ENCODE measurements at regions not wholly inside any gene's neighbourhood (a gene's known extent, or its start where the extent isn't known, plus 50 kb on each side); places are given as distances from the start of the nearest gene placed in this dataset.
"Not testable (repeated sequence)": the region's sequence is repeated elsewhere in the genome, so short reads cannot be mapped to it uniquely, and the experiment has no call there.

DNA sequence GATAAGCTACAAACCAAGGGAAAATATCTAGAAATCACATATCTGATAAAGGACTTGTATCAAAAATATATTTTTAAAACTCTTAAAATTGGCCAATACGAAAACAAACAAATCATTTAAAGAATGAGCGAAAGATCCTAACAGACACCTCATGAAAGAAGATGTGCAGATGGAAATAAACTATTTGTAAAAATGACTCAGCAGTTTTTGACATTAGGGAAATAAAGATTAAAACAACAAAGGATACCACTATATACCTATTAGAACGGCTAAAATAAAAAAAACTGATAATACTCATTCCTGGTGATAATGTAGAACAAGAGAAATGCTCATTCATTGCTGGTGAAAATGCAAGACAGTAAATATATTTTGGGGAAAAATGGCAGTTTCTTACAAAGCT is 506.4 kb downstream of the KLHL4 start:
- Histone ChIP-seq H3K9me3 (no peaks in the 10 kb centered on the region), H3K27me3 (ENCODE audit: low read depth) (no peaks in the 10 kb centered on the region), H3K4me3 (no peak overlapping the region), H3K36me3 (replicated peaks) (no peaks in the 10 kb centered on the region), H3K4me1 (no peaks in the 10 kb centered on the region)
- no peak for DNase-seq (ENCODE audit: low spot score in 2 of 2)
- in situ Hi-C loops (cut with MboI; ENCODE audit: low sequenced_read_pairs) = no loop called here

- in situ Hi-C loops (cut with MboI; ENCODE audit: low sequenced_read_pairs) = no loop called here
- no peak for DNase-seq (ENCODE audit: low spot score in 2 of 2)
- H3K4me1 ChIP-seq = no peaks in the 10 kb centered on the region
- no peaks in the 10 kb centered on the region for H3K27me3 ChIP-seq (ENCODE audit: low read depth)
- H3K4me3 ChIP-seq = no peak overlapping the region
- H3K9me3 ChIP-seq = no peaks in the 10 kb centered on the region
- no peaks in the 10 kb centered on the region for H3K36me3 ChIP-seq (replicated peaks)
These were observed 554.9 kb downstream of the KLHL4 start for GRCh38 chrX:88072339-88073030.

DNA sequence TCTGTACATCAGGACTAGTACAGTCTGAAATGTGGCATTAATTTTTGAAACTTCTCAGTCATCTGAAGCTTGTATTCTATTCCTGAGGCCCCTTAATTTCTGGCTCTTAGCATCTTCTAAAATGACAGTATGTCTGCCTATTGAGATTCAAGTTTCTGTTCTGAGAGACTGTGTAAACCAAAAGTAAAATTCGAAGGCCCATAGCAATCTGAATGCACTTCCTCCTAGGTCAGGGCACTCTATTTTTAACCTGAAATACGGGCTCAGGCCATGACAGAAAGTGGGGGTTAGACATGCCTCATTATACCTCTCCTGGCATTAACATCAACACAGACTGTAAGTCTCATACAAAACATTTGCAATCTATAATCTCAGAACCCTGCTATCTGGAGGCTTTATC is 584.4 kb downstream of the KLHL4 start:
- H3K27me3 ChIP-seq (ENCODE audit: low read depth) = no peaks in the 10 kb centered on the region

DNA sequence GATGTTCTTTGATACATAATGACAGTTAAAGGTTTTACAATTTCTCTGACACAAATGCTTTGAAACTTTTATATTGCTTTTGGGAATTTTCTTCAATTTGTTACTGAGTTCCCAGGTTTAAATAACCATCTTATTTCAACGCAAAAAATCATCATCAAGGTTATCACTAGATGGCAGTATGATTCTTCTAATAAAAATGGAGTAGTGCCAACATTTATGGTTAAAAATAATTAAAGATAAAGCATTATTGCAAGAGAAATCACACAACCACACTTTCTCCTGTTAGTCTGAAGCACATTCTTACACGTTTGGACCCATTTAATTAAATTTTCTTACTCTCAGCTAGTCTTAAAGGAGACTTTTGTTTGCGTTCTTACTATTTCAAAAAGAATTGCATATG is 611.3 kb upstream of the CPXCR1 start:
- no peaks in the 10 kb centered on the region for H3K36me3 ChIP-seq (replicated peaks)
- no peaks in the 10 kb centered on the region for H3K27me3 ChIP-seq (ENCODE audit: low read depth)
- no peaks in the 10 kb centered on the region for H3K4me1 ChIP-seq
- in situ Hi-C loops (cut with MboI; ENCODE audit: low sequenced_read_pairs) = no loop called here
- no peak overlapping the region for H3K4me3 ChIP-seq
- H3K9me3 ChIP-seq = no peaks in the 10 kb centered on the region
- DNase-seq (ENCODE audit: low spot score in 2 of 2) = no peak

More for the DNA sequence above, 584.4 kb downstream of the KLHL4 start:
- no peak for DNase-seq (ENCODE audit: low spot score in 2 of 2)
- Histone ChIP-seq H3K4me3 (no peak overlapping the region), H3K9me3 (no peaks in the 10 kb centered on the region), H3K4me1 (no peaks in the 10 kb centered on the region), H3K36me3 (replicated peaks) (no peaks in the 10 kb centered on the region)
- in situ Hi-C loops (cut with MboI; ENCODE audit: low sequenced_read_pairs) = no loop called here

GRCh38 chrX:88136328-88136727 is 610.7 kb upstream of the CPXCR1 start:
- H3K9me3 ChIP-seq = no peaks in the 10 kb centered on the region
- no peaks in the 10 kb centered on the region for H3K27me3 ChIP-seq (ENCODE audit: low read depth)
- no peaks in the 10 kb centered on the region for H3K4me1 ChIP-seq
- in situ Hi-C loops (cut with MboI; ENCODE audit: low sequenced_read_pairs) = no loop called here
- no peak overlapping the region for H3K4me3 ChIP-seq
- no peak for DNase-seq (ENCODE audit: low spot score in 2 of 2)
- H3K36me3 ChIP-seq (replicated peaks) = no peaks in the 10 kb centered on the region

GRCh38 chrX:88146577-88146976 is 600.4 kb upstream of the CPXCR1 start:
- Histone ChIP-seq H3K4me1 (no peaks in the 10 kb centered on the region), H3K36me3 (replicated peaks) (no peaks in the 10 kb centered on the region), H3K4me3 (no peak overlapping the region), H3K27me3 (ENCODE audit: low read depth) (no peaks in the 10 kb centered on the region), H3K9me3 (no peaks in the 10 kb centered on the region)
- in situ Hi-C loops (cut with MboI; ENCODE audit: low sequenced_read_pairs) = no loop called here
- DNase-seq (ENCODE audit: low spot score in 2 of 2) = no peak

GRCh38 chrX:88170553-88170952 is 576.5 kb upstream of the CPXCR1 start:
- no peaks in the 10 kb centered on the region for H3K4me1 ChIP-seq
- H3K36me3 ChIP-seq (replicated peaks) = no peaks in the 10 kb centered on the region
- no peaks in the 10 kb centered on the region for H3K9me3 ChIP-seq
- no peak for DNase-seq (ENCODE audit: low spot score in 2 of 2)
- in situ Hi-C loops (cut with MboI; ENCODE audit: low sequenced_read_pairs) = no loop called here
- H3K4me3 ChIP-seq = no peak overlapping the region
- no peaks in the 10 kb centered on the region for H3K27me3 ChIP-seq (ENCODE audit: low read depth)

- DNase-seq (ENCODE audit: low spot score in 2 of 2) = not testable (repeated sequence)
These were observed 573.0 kb upstream of the CPXCR1 start for GRCh38 chrX:88173932-88174440.

DNA sequence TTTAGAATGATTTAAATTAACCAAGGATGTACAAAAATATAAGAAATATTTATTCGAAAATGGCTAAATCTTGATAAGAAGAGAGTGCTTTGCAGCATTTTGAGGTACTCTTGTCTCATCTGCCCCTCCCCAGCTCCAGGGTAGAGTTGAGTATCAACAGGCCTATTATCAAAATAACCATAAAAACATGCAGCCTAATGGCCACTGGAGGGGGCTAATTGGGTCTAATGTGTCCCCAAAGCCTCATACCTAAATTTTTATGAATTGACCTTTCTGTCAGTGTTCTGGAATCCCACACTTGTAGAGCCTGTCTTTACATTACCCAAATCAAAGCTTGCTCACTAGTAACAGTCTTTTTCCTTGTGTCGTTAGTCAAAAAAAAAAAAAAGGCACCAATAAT is 544.9 kb upstream of the CPXCR1 start:
- no peak for DNase-seq (ENCODE audit: low spot score in 2 of 2)

More at GRCh38 chrX:88173932-88174440, 573.0 kb upstream of the CPXCR1 start:
- H3K4me1 ChIP-seq; H3K4me3 ChIP-seq; H3K36me3 ChIP-seq (replicated peaks); H3K27me3 ChIP-seq (ENCODE audit: low read depth); H3K9me3 ChIP-seq; in situ Hi-C loops (cut with MboI; ENCODE audit: low sequenced_read_pairs): not testable (repeated sequence)

DNA sequence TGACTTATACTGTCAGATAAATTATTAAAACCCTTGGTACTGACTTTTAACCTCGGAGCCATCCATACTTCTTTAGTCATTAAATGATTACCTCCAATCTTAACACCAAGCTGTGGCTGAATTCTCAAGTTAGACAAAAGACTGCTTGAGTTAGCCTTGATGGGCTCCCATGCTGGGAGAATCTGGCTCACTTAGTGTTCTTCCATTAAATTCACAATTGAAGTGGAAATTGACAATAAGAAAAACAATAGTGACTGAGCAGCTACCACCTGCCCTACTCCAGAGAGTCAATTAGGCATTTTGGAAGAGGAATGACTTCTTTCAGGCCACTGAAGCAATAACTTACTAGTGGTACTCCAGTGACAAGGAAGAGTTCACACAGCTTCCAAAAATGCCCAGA is 503.0 kb upstream of the CPXCR1 start:
- Histone ChIP-seq H3K27me3 (ENCODE audit: low read depth) (no peaks in the 10 kb centered on the region), H3K4me1 (no peaks in the 10 kb centered on the region), H3K4me3 (no peak overlapping the region), H3K9me3 (no peaks in the 10 kb centered on the region), H3K36me3 (replicated peaks) (no peaks in the 10 kb centered on the region)
- in situ Hi-C loops (cut with MboI; ENCODE audit: low sequenced_read_pairs) = no loop called here
- no peak for DNase-seq (ENCODE audit: low spot score in 2 of 2)

More for the DNA sequence above, 544.9 kb upstream of the CPXCR1 start:
- no peak overlapping the region for H3K4me3 ChIP-seq
- no peaks in the 10 kb centered on the region for H3K9me3 ChIP-seq
- H3K4me1 ChIP-seq = no peaks in the 10 kb centered on the region
- in situ Hi-C loops (cut with MboI; ENCODE audit: low sequenced_read_pairs) = no loop called here
- H3K36me3 ChIP-seq (replicated peaks) = no peaks in the 10 kb centered on the region
- no peaks in the 10 kb centered on the region for H3K27me3 ChIP-seq (ENCODE audit: low read depth)

DNA sequence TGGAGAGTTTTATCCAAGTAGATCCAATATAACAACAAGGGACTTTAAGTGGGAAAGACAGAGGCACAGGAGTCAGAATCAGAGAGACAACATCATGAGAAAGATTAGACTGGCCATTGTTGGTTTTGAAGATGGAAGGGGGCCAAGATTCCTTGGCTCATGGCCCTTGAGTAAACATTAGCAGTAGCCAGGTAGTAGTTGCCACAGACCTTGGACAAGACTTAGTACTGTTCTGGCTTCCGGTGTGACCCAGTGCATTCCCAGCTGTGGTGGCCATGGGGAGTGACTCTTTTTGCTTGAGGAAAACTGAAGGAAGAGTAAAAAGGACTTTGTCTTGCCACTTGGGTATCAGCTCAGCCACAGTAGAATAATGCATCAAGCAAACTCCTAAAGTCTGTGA is 462.2 kb upstream of the CPXCR1 start:
- no peak for DNase-seq (ENCODE audit: low spot score in 2 of 2)
- no peaks in the 10 kb centered on the region for H3K4me1 ChIP-seq
- no peaks in the 10 kb centered on the region for H3K36me3 ChIP-seq (replicated peaks)
- no peaks in the 10 kb centered on the region for H3K9me3 ChIP-seq
- H3K27me3 ChIP-seq (ENCODE audit: low read depth) = no peaks in the 10 kb centered on the region
- H3K4me3 ChIP-seq = no peak overlapping the region
- in situ Hi-C loops (cut with MboI; ENCODE audit: low sequenced_read_pairs) = no loop called here

DNA sequence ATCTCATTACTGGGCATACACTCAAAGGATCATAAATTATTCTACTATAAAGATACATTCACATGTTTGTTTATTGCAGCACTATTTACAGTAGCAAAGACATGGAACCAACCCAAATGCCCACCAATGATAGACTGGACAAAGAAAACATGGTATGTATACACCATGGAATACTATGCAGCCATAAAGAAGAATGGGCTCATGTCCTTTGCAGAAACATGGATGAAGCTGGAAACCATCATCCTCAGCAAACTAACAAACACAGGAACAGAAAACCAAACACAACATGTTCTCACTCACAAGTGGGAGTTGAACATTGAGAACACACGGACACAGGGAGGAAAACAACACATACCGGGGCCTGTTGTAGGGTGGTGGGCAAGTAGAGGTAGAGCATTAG is 433.1 kb upstream of the CPXCR1 start:
- H3K4me1 ChIP-seq; in situ Hi-C loops (cut with MboI; ENCODE audit: low sequenced_read_pairs); H3K4me3 ChIP-seq; H3K36me3 ChIP-seq (replicated peaks); H3K27me3 ChIP-seq (ENCODE audit: low read depth); H3K9me3 ChIP-seq; DNase-seq (ENCODE audit: low spot score in 2 of 2): not testable (repeated sequence)

- Histone ChIP-seq H3K27me3 (ENCODE audit: low read depth) (no peaks in the 10 kb centered on the region), H3K9me3 (no peaks in the 10 kb centered on the region), H3K4me1 (no peaks in the 10 kb centered on the region), H3K4me3 (no peak overlapping the region), H3K36me3 (replicated peaks) (no peaks in the 10 kb centered on the region)
- no peak for DNase-seq (ENCODE audit: low spot score in 2 of 2)
- in situ Hi-C loops (cut with MboI; ENCODE audit: low sequenced_read_pairs) = no loop called here
These were observed 421.4 kb upstream of the CPXCR1 start for GRCh38 chrX:88325634-88326033.

- H3K36me3 ChIP-seq (replicated peaks) = no peaks in the 10 kb centered on the region
- no peaks in the 10 kb centered on the region for H3K4me1 ChIP-seq
- H3K27me3 ChIP-seq (ENCODE audit: low read depth) = no peaks in the 10 kb centered on the region
- no peaks in the 10 kb centered on the region for H3K9me3 ChIP-seq
- DNase-seq (ENCODE audit: low spot score in 2 of 2) = no peak
- no peak overlapping the region for H3K4me3 ChIP-seq
- in situ Hi-C loops (cut with MboI; ENCODE audit: low sequenced_read_pairs) = no loop called here
These were observed 391.8 kb upstream of the CPXCR1 start for GRCh38 chrX:88355252-88355651.

- Histone ChIP-seq H3K36me3 (replicated peaks) (no peaks in the 10 kb centered on the region), H3K4me1 (no peaks in the 10 kb centered on the region), H3K27me3 (ENCODE audit: low read depth) (no peaks in the 10 kb centered on the region), H3K9me3 (no peaks in the 10 kb centered on the region; the same call in 1 of the 2 replicates), H3K4me3 (no peak overlapping the region)
- no peak for DNase-seq (ENCODE audit: low spot score in 2 of 2)
- in situ Hi-C loops (cut with MboI; ENCODE audit: low sequenced_read_pairs) = no loop called here
These were observed 380.7 kb upstream of the CPXCR1 start for GRCh38 chrX:88366314-88366713.

Measured in HAP-1 (cell line).